ENCODE measurements at regions not wholly inside any gene's neighbourhood (a gene's known extent, or its start where the extent isn't known, plus 50 kb on each side); places are given as distances from the start of the nearest gene placed in this dataset.

DNA sequence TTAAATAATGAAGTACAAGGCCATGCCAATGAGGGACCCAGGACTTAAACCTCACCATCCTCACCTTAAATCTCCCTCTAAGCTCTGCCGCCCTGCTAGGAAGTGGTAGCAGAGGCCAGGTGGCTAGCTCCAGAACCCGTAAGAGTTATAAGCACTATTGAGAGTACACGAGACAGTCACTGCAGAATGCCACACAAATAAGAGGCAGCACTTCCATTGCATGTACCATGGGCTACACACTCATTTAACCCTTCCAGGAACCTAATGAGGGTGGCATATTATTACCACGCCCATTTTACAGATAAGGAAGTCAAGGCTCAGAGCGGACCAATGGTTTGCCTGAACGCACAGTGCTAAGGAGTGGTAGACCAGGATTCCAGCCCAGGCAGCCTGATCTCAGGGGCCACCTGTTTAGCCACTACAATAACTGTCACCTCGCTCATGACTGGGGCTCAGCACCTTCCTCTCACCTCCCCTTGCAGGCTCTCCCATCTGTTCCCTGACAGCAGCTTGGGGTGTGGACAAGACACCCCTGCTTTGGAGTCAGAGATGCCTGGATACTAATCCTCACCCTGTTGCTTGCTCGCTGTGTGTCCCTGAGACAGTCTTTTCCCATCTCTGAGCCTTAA is 54.8 kb upstream of the ID3 start:
- DNase-seq, result peak; percentile 50

DNA sequence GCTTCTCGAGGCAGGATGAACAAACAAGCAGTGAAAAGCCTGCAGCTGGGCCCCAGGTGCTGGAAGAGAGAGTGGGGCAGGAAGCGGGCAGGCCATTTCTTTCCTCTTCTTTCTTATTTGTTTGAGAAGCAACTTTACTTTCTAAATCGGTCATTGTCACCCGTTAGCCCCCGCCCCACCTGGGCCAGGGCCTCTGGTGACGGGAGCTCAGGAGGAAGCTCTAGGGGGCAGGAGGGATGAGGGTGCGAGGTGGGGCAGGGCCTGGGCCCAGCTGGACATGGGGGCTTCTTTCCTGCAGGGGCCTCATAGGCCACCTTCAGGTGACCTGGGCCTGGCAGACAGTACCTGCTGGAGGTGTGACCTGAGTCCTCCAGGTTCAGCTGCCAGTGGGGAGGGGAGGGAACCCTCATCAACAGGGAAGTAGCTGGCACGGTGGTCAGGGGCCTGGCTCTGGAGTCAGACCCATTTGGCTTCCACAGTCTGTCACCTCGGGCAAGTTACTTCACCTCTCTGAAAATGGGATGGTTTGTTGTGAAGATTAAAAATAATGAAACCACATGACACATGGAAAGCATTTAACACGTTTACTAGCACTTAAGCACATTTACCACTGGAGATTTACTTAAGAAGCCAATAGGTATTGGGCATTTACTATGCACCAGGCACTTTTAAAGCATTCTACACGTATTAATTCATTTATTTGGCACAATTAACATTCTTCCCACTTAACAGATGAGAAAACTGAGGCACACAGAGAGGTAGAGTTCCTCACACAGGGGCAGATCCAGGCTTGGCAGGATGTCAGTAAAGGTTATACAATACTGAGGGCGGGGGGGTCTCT is 54.1 kb upstream of the ID3 start:
- DNase-seq, result peak; percentile 87

DNA sequence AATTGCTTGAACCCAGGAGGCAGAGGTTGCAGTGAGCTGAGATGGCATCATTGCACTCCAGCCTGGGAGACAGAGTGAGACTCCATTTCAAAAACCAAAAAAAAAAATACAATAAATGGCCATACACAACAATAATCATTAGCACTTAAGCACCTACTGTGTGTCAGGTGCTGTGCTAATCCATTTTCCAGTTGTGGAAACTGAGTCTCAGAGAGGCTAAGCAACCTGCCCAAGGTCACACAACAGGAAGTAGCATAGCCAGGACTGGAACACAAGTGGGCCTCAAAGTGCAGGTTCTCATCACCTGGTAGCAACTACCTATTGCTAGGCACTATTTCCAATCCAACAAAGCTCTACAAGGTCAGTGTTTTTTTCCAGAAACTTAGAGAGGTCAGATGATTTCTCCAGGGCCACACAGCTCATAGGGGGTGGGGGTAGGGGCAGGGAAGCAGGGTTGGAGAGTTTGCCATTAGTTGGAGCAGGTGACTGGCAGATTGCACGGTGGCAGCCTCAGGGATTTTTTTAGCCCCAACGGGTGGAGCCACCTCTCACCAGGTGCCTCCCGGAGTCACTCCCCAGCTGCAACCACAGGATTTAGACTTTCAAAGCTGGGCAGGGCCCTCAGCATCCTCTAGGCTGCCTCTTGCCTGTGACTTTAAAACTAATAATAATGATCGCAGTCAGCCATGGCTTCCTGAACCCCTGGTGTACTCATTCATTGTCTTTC is 52.5 kb upstream of the ID3 start:
- peak; percentile 97 for DNase-seq

DNA sequence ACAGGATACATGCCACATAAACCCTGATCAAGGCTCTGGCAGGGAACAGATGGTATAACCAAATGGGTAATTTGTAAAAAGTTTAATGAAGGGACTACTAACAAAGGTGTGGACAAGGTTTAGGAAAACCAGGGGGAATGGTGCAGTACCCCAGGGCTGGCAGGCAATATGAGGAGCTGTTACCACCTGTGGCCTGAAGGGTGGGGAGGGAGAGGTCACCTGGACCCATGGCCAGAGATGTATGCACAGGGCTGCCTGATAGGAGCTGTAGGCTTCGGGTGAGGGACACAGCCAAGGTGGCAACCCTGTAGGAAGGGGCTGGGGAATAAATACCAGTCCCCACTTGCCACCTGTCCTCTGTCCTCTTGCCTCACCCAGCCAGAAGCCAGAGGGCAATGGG is 51.4 kb upstream of the ID3 start:
- DNase-seq, result no peak

DNA sequence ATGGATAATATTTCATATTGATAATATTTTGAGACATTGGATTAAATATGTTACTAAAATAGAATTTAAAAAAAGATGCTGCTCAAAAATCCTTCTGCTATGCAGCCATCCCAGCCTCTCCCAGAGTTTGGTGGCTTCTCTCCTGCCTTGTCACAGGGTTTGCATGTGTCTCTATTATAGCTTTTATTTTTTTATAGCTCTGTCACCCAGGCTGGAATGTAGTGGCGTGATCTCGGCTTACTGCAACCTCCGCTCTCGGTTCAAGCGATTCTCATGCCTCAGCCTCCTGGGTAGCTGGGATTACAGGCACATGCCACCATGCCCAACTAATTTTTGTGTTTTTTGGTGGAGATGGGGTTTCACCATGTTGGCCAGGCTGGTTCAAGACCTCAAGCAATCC is 50.7 kb upstream of the ID3 start:
- no peak for DNase-seq

Data from RPMI8226 (cell line).